Cerebellar nuclear complex (tissue), 1 donor: ENCODE measurements at regions not wholly inside any gene's neighbourhood (a gene's known extent, or its start where the extent isn't known, plus 50 kb on each side); places are given as distances from the start of the nearest gene placed in this dataset.

Experiments used
- DNase-seq, 2 experiments: peaks; one replicate each; lab custom pipeline; 2025; lab: John Stamatoyannopoulos, UW

- no peak for DNase-seq
These were observed 100.7 kb upstream of the CTTNBP2 start for GRCh38 chr7:117973975-117974374.

- DNase-seq = no peak
These were observed 101.7 kb upstream of the CTTNBP2 start for GRCh38 chr7:117974891-117975290.

- no peak for DNase-seq
These were observed 102.2 kb upstream of the CTTNBP2 start for GRCh38 chr7:117975476-117975875.

GRCh38 chr7:117979954-117980497 lies 106.8 kb upstream of the CTTNBP2 start:
- no peak for DNase-seq

GRCh38 chr7:117982071-117983055 lies 109.1 kb upstream of the CTTNBP2 start:
- DNase-seq = no peak

DNA sequence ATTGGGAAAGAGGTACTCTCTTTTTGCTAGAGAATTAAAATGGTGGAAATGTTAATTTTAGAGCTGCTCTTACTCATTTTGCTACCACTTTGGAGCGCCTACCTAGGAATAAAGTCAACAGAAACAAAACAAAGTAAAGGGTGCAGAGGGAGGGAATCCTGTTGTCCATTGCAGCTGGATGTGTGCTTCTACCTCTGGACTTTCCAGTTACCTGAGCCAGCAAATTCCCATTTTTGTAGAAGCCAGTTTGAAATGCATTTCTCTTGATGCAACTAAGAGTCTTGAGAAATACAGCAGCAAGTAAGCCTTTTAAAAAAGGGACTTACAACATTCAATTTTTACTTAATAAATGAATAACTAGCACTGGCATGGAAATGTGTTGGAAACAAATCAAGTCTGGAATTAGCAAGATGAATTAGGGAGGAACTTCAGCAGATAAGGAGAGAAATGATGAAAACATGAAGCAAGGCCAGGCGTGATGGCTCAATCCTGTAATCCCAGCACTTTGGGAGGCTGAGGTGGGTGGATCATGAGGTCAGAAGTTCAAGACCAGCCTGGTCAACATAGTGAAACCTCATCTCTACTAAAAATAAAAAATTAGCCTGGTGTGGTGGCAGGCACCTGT lies 113.5 kb upstream of the CTTNBP2 start:
- DNase-seq = no peak

DNA sequence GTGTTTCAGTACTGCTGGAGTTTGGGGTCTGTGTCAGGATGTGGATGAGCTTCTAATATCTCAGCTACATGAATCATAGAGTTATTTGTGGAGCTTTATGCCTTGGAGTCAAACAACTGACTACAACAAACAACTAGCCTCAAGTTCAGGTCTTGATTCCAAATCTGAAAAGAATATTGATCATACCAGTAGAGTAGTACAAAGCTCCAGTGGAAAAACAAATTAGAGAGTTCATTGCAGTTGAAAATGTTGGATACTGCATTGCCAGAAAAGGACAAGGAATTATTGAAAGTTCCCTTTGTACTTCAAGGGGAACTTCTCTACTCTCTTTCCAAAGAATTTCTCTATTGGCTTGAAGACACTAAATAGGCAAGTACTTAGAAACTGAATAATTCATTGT lies 117.6 kb upstream of the CTTNBP2 start:
- no peak for DNase-seq

DNA sequence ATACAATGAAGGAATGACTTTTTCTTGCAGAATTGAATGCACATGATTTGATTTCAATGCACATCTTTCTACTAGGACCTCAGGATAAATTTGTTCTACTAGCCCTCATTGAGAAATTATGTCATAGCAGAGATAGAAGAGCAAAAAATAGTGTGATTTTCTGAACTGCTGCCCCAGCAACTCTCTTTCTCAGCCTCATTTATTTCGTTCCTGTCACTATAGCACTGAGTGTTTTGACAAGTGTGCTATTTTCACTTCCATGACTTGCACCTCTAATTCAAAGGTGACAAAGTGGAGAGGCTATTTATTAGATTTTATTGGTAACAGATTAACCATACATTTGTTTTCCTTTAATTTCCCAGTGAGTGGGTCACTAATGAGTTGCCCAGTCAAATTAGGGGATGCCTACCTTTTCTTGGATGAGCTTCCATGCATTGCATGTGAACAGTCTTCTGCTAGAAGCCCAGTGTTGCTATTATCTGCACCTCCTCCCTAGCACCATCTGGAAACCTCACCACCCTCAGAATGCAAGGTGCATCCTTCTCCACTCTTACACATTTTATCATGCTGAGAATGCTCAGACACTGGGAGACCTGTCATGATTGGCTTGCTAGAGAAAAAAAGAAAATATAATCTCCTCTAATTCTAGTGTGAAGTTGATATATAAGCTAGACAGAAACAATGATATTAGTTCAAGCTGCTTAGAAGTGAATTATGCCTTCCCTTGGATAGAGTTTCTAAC lies 119.6 kb upstream of the CTTNBP2 start:
- DNase-seq = no peak

GRCh38 chr7:117993377-117994003 lies 120.2 kb upstream of the CTTNBP2 start:
- DNase-seq = no peak

DNA sequence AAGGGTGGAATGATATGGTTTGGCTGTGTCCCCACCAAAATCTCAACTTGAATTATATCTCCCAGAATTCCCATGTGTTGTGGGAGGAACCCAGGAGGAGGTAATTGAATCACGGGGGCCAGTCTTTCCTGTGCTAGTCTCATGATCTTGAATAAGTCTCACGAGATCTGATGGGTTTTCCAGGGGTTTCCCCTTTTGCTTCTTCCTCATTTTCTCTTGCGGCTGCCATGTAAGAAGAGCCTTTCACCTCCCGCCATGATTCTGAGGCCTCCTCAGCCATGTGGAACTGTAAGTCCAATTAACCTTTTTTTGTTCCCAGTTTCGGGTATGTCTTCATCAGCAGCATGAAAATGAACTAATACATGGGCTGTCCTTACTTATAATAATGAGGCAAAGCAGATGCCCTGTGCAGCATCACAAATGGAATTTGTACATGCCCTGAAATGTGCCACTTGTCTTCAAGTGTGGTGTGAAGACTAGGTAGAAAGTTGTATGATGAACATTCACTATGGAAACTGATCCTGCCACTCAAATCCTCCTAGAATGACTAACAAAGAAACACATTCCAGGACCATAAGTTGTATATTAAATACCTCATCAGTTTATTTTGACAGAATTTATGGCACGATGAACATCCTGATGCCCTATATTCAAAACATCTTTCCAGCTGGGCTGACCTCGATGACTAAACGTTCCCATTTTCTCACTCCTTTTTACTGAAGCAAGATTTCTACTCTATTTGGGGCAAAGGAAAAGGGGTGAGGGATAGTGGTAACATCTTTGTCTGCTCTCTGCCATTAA lies 122.8 kb upstream of the CTTNBP2 start:
- DNase-seq = no peak

GRCh38 chr7:117997862-117998825 lies 124.9 kb upstream of the CTTNBP2 start:
- no peak for DNase-seq

DNA sequence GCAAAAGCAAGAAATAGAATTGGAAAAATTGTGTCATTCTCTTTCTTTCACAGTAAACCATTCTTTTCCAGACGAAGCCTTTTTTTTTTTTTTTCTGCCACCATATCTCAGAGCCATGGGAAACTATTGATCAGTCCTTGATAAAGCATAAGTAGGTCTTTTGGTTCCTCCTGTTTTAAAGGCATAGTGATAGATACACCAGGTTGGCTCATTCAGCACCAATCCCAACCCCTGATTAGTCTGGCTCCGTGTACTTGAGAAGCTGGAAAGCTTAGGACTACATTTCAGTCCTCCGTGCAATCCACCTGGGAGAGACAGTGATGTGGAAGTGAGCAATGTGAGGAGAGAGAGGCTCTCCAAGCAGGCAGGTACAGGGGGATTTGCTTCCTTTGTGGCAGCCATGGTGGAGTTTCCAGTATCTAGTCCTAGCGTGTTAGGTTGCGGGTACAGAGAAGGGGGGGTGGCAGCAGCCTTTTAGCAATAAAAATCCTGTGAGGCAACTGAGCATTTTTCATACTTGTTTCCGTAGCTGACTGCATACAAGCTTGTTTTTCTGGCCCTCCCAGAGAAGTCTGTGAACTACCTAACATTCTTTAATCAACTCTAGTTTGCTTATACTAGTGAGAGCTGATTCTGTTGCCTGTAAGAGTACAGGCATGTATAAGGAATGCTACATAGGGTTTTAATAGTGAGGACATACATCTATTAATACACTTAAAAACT lies 127.4 kb upstream of the CTTNBP2 start:
- no peak for DNase-seq

GRCh38 chr7:118003476-118003875 lies 130.2 kb upstream of the CTTNBP2 start:
- no peak for DNase-seq

DNA sequence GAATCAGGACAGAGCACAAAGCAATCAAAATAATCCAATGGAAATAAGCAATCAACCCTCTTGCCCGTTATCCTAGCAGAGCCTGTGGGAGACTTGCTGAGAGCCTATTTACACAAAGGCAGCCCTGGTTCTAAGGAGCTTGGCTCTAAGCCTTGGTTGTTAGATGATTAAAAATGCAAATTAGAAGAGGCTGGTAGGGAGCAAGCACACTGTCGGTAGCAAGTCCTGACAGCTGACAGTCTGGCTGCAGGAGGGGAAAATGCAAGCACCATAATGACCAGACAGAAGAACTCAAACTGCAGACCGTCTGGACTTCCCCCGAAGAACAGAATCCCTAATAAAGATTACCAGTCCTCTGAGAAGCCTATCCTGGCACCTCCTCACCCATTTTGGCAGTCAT lies 131.8 kb upstream of the CTTNBP2 start:
- DNase-seq = peak in 1 of 2 experiments; percentile 37

- no peak for DNase-seq
These were observed 133.7 kb upstream of the CTTNBP2 start for GRCh38 chr7:118006979-118007378.

GRCh38 chr7:118009419-118009818 lies 136.2 kb upstream of the CTTNBP2 start:
- DNase-seq = no peak

- no peak for DNase-seq
These were observed 138.4 kb upstream of the CTTNBP2 start for GRCh38 chr7:118011652-118012051.

DNA sequence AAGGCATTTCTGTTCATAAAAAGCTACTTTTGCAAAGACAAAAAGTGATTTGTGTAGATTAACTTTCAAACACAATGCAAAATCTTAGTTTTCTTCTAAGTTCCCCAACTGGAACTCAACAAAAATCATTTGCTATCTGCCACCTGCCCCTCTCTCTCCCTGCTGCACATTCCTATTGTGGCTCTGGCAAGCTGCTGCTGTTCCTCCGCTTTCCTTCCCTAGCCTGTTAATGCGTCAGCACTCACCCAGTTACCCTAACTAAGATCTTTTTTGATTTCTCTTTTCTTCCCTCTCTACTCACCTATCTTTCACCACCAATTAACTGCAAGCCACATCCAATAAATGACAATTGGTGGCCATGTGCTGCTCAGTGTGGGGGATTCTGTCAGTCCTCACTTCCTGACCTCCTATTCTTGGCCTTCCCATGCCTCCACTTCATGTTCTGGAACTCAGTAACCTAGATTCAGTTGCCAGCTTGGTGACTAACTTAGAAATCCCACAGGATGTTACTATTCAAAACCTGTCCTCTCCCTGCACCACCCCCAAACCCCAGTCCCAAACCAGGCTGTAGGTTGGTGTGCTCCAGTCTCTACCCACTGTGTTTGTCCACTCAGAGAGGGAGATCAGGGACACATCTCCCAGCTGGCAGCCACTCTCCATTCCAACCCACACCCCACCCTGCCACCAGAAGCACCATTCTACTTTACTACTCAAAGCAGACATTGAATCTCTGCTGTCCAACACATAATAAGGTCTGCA lies 140.2 kb upstream of the CTTNBP2 start:
- no peak for DNase-seq
